Uterus (tissue), 2 donors: ENCODE measurements at regions not wholly inside any gene's neighbourhood (a gene's known extent, or its start where the extent isn't known, plus 50 kb on each side); places are given as distances from the start of the nearest gene placed in this dataset.

Source experiments
- CTCF ChIP-seq, 4 experiments: fragments of 200-600 bp in 2 of 4; fragments of 450-650 bp in 2 of 4; sonication (generic) in 2 of 4; IDR thresholded peaks; one replicate each; pipeline ENCODE4 v1.5.1; 2016 to 2019; ENCODE audit warnings: antibody characterized with exemption in 4 of 4, mild to moderate bottlenecking in 2 of 4, moderate library complexity in 1 of 4
- POLR2A ChIP-seq, 2 donors: fragments of 450-650 bp; IDR thresholded peaks; one replicate each; pipeline ENCODE4 v1.6.1; 2016; ENCODE audit warnings: antibody characterized with exemption in 2 of 2, mild to moderate bottlenecking in 1 of 2, moderate library complexity in 1 of 2

GRCh38 chr17:6231465-6231864 is 161.3 kb downstream of the WSCD1 start:
- no peak for TF ChIP-seq CTCF (IDR thresholded peaks at IDR 0.05)
- no peak for TF ChIP-seq POLR2A (IDR thresholded peaks at IDR 0.05)
